Naive thymus-derived CD4-positive, alpha-beta T cell (primary cell): ENCODE measurements at regions not wholly inside any gene's neighbourhood (a gene's known extent, or its start where the extent isn't known, plus 50 kb on each side); places are given as distances from the start of the nearest gene placed in this dataset.

ENCODE experiments used
- ATAC-seq: fragments of 150-1000 bp; cut with Tn5 transposase; 2 replicates; pipeline ENCODE4 v1.10.0; 2021; ENCODE audit warnings: mild to moderate bottlenecking, moderate library complexity
- CTCF ChIA-PET: fragments of 350-600 bp; sonication (Branson Sonifier 250); formaldehyde crosslinking; loops from one replicate; lab custom pipeline; 2021; ENCODE audit warnings: antibody characterized with exemption; lab: Charles Lee
- POLR2A ChIA-PET: fragments of 350-600 bp; sonication (Branson Sonifier 250); formaldehyde crosslinking; loops from one replicate; lab custom pipeline; 2021; ENCODE audit warnings: antibody characterized with exemption, inconsistent platforms; lab: Charles Lee
- DNase-seq, 9 donors: peaks; one replicate each; pipeline versions ENCODE4 v3.0.0 to v3.0.0-alpha.2; 2020 to 2022; ENCODE audit warnings: mixed read lengths in 1 of 9
- H3K27ac ChIP-seq: one replicate; pipeline ENCODE4 v1.7.0; 2013; ENCODE audit warnings: mild to moderate bottlenecking, low read depth, low read length, moderate library complexity
- H3K27me3 ChIP-seq, 2 donors: one replicate each; pipeline ENCODE4 v1.7.0; 2013; ENCODE audit warnings: low read length in 2 of 2, mild to moderate bottlenecking in 2 of 2, moderate library complexity in 2 of 2; ENCODE audit not compliant: control insufficient read depth in 2 of 2, insufficient read depth in 2 of 2
- H3K36me3 ChIP-seq, 3 experiments: 1 replicate in 2 of 3; 2 replicates in 1 of 3; pipeline ENCODE4 v1.7.0; 2013; ENCODE audit warnings: low read length in 3 of 3, mild to moderate bottlenecking in 3 of 3, moderate library complexity in 1 of 3; ENCODE audit not compliant: insufficient read depth in 3 of 3, control insufficient read depth in 2 of 3
- H3K4me1 ChIP-seq, 2 donors: one replicate each; pipeline ENCODE4 v1.7.0; 2013; ENCODE audit warnings: low read length in 2 of 2, mild to moderate bottlenecking in 2 of 2, moderate library complexity in 1 of 2; ENCODE audit not compliant: control insufficient read depth in 2 of 2, insufficient read depth in 2 of 2
- H3K4me3 ChIP-seq: 2 replicates; pipeline ENCODE4 v1.7.0; 2013; ENCODE audit warnings: mild to moderate bottlenecking, low read length
- H3K9me3 ChIP-seq, 3 experiments: 1 replicate in 2 of 3; 2 replicates in 1 of 3; pipeline ENCODE4 v1.7.0; 2013; ENCODE audit warnings: low read length in 3 of 3; ENCODE audit not compliant: control insufficient read depth in 2 of 3
- H3K27ac Mint-ChIP-seq, 9 donors: one replicate each; pipeline ENCODE4 v1.8.0; 2020 to 2022; ENCODE audit warnings: mixed read lengths in 9 of 9, mild to moderate bottlenecking in 8 of 9, moderate library complexity in 5 of 9, inconsistent platforms in 2 of 9
- H3K27me3 Mint-ChIP-seq, 5 donors: one replicate each; pipeline ENCODE4 v1.8.0; 2021 to 2022; ENCODE audit warnings: mixed read lengths in 5 of 5, mild to moderate bottlenecking in 1 of 5
- H3K36me3 Mint-ChIP-seq, 5 donors: one replicate each; pipeline ENCODE4 v1.8.0; 2020 to 2022; ENCODE audit warnings: mixed read lengths in 5 of 5, mild to moderate bottlenecking in 3 of 5, inconsistent platforms in 1 of 5
- H3K4me1 Mint-ChIP-seq, 7 donors: one replicate each; pipeline ENCODE4 v1.8.0; 2020 to 2022; ENCODE audit warnings: mixed read lengths in 7 of 7, mild to moderate bottlenecking in 3 of 7, inconsistent platforms in 1 of 7
- H3K4me3 Mint-ChIP-seq, 10 donors: one replicate each; pipeline ENCODE4 v1.8.0; 2020 to 2022; ENCODE audit warnings: mild to moderate bottlenecking in 10 of 10, mixed read lengths in 10 of 10, moderate library complexity in 6 of 10, inconsistent platforms in 2 of 10
- H3K9me3 Mint-ChIP-seq, 11 donors: one replicate each; pipeline ENCODE4 v1.8.0; 2020 to 2022; ENCODE audit warnings: mixed read lengths in 11 of 11, mild to moderate bottlenecking in 4 of 11, inconsistent platforms in 1 of 11, moderate library complexity in 1 of 11
- intact Hi-C, 2 donors: fragments of 100-400 bp; cut with micrococcal nuclease; formaldehyde crosslinking; loops; one replicate each; pipeline ENCODE4 v1.15.1; 2023

DNA sequence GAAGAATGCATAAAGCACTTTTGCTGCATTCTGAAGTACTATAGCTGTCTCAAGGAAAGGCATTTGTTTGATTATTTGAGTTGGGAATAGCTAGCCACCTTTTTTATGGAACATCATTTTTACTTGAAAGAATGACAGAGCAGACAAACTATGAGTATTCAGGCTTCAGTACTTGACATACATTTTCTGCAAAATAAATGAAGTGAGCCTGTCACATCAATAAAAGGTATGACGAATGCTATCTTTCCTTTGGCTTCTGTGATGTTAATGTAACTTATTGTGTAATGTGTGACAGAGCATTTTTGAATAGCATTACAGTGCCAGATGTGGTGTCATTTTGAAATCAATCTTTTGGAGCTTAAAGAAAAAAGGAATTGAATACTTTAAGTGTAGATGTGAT lies 440.3 kb upstream of the ONECUT1 start:
- no peaks in the 10 kb centered on the region for H3K27me3 ChIP-seq
- no peaks in the 10 kb centered on the region for H3K36me3 Mint-ChIP-seq
- intact Hi-C loops: no loop called here
- H3K9me3 Mint-ChIP-seq: no peaks in the 10 kb centered on the region
- CTCF ChIA-PET: no interaction called here
- POLR2A ChIA-PET: no interaction called here
- DNase-seq: no peak
- no peak overlapping the region for H3K4me3 Mint-ChIP-seq
- H3K4me3 ChIP-seq: no peak overlapping the region
- H3K27ac ChIP-seq: no peak overlapping the region
- no peak for ATAC-seq
- H3K9me3 ChIP-seq: no peaks in the 10 kb centered on the region
- H3K36me3 ChIP-seq: no peaks in the 10 kb centered on the region
- H3K4me1 Mint-ChIP-seq: peaks cover 0 to 3% (median 0%) of the 10 kb centered on the region in 7 donors
- no peaks in the 10 kb centered on the region for H3K27me3 Mint-ChIP-seq
- no peak overlapping the region for H3K27ac Mint-ChIP-seq
- no peaks in the 10 kb centered on the region for H3K4me1 ChIP-seq

DNA sequence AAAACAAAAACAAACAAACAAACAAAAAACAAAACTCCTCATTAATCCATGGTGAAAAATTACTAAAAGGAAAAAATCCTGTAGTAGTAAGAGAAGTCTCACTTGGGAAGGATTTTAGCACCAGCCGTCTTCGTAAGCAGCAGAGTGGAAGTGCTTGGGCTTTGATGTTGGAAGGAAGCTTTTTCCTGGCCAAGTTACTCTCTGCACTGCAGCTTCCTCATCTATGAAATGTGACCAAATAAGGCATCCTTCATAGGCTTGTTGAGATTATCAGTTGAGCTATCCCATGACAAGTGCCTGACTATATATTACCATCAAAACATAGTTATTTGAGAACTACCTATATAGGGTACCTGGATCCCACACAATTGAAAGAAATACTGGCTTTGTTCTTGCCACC lies 436.4 kb upstream of the ONECUT1 start:
- Mint-ChIP-seq H3K4me1 (peaks cover 0 to 2% (median 0%) of the 10 kb centered on the region in 7 donors), H3K27me3 (no peaks in the 10 kb centered on the region), H3K27ac (no peak overlapping the region), H3K9me3 (peaks cover 0 to 12% (median 0%) of the 10 kb centered on the region in 11 donors), H3K36me3 (no peaks in the 10 kb centered on the region), H3K4me3 (no peak overlapping the region)
- Histone ChIP-seq H3K4me3 (no peak overlapping the region), H3K9me3 (no peaks in the 10 kb centered on the region), H3K4me1 (no peaks in the 10 kb centered on the region), H3K27me3 (no peaks in the 10 kb centered on the region), H3K27ac (no peak overlapping the region), H3K36me3 (no peaks in the 10 kb centered on the region)
- intact Hi-C loops: no loop called here
- ATAC-seq: no peak
- ChIA-PET POLR2A (no interaction called here), CTCF (no interaction called here)
- no peak for DNase-seq

DNA sequence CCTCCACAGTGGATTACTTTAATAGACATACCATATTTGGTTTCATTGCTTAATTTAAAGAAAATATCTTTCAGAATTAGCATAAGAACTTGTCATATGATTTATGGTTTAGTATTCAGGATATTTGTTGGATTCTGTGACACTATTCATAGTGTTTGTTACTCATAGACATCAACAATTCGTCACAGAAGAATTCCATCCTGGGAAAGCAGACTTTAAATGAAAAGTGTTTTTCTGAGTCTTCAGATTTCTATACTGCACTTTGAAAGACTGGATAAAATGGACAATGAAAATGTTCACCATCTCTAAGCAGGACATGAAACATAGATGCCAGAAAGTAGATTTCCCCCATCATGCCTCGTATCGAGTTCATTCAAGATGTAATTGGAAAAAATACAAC lies 435.6 kb upstream of the ONECUT1 start:
- no peaks in the 10 kb centered on the region for H3K36me3 Mint-ChIP-seq
- CTCF ChIA-PET: no interaction called here

DNA sequence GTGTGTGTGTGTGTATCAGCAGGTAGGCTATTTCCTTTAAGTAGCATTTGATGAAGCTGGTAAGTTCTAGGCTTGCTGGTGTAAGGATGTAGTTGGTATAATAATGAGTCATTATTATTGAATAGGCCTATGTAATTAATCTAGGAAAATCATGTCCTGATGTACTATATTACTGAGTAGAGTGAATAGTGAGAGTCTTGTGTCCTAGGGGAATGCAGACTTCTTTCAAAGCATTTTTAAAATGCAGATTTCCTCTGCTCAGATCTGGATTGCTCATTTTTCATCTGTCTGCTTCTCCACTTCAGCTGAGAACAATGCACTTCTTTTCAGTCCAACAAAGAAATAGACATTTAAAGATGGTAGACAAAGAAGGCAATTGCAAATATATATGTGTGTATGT lies 434.2 kb upstream of the ONECUT1 start:
- H3K9me3 ChIP-seq: no peaks in the 10 kb centered on the region
- no peak overlapping the region for H3K27ac ChIP-seq
- Mint-ChIP-seq H3K4me3 (no peak overlapping the region), H3K27me3 (no peaks in the 10 kb centered on the region), H3K9me3 (peaks cover 0 to 12% (median 0%) of the 10 kb centered on the region in 11 donors), H3K27ac (no peak overlapping the region), H3K4me1 (peaks cover 0 to 2% (median 0%) of the 10 kb centered on the region in 7 donors), H3K36me3 (no peaks in the 10 kb centered on the region)
- DNase-seq (no peak), ATAC-seq (no peak)
- ChIA-PET CTCF (no interaction called here), POLR2A (no interaction called here)
- no peaks in the 10 kb centered on the region for H3K36me3 ChIP-seq
- intact Hi-C loops: no loop called here
- no peaks in the 10 kb centered on the region for H3K4me1 ChIP-seq
- no peak overlapping the region for H3K4me3 ChIP-seq
- H3K27me3 ChIP-seq: no peaks in the 10 kb centered on the region

More for the DNA sequence above, 435.6 kb upstream of the ONECUT1 start:
- ATAC-seq (no peak), DNase-seq (no peak)
- POLR2A ChIA-PET: no interaction called here
- no peaks in the 10 kb centered on the region for H3K27me3 Mint-ChIP-seq
- no peak overlapping the region for H3K27ac Mint-ChIP-seq
- no peaks in the 10 kb centered on the region for H3K36me3 ChIP-seq
- intact Hi-C loops: no loop called here
- no peaks in the 10 kb centered on the region for H3K9me3 ChIP-seq
- peaks cover 0 to 12% (median 0%) of the 10 kb centered on the region in 11 donors for H3K9me3 Mint-ChIP-seq
- no peaks in the 10 kb centered on the region for H3K27me3 ChIP-seq
- H3K4me3 Mint-ChIP-seq: no peak overlapping the region
- H3K4me1 Mint-ChIP-seq: peaks cover 0 to 2% (median 0%) of the 10 kb centered on the region in 7 donors
- no peak overlapping the region for H3K27ac ChIP-seq
- no peaks in the 10 kb centered on the region for H3K4me1 ChIP-seq
- H3K4me3 ChIP-seq: no peak overlapping the region

DNA sequence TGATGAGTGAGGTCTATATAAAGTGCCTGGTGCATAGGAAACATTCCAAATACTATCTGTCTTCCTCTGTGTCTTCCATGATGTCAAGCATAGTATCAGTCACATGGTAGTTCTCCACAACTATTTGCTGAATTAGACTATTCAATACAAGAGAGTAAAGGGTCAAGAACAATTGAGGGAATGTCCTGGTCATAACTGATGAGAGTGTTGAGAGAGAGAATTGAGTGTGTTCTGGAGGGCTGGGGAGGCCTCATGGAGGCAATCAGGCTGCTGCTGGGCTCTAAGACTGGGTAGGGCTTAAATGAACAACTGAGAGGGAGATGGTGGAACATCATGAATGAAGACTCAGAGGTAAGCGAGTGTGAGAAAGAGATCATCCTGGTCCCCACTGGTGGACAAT lies 433.7 kb upstream of the ONECUT1 start:
- Histone ChIP-seq H3K27ac (no peak overlapping the region), H3K4me1 (no peaks in the 10 kb centered on the region), H3K4me3 (no peak overlapping the region), H3K36me3 (no peaks in the 10 kb centered on the region), H3K9me3 (no peaks in the 10 kb centered on the region), H3K27me3 (no peaks in the 10 kb centered on the region)
- intact Hi-C loops: no loop called here
- ATAC-seq (no peak), DNase-seq (no peak)
- Mint-ChIP-seq H3K4me3 (no peak overlapping the region), H3K36me3 (no peaks in the 10 kb centered on the region), H3K9me3 (peaks cover 0 to 12% (median 0%) of the 10 kb centered on the region in 11 donors), H3K4me1 (peaks cover 0 to 2% (median 0%) of the 10 kb centered on the region in 7 donors), H3K27me3 (no peaks in the 10 kb centered on the region), H3K27ac (no peak overlapping the region)
- CTCF ChIA-PET: no interaction called here
- POLR2A ChIA-PET: no interaction called here

DNA sequence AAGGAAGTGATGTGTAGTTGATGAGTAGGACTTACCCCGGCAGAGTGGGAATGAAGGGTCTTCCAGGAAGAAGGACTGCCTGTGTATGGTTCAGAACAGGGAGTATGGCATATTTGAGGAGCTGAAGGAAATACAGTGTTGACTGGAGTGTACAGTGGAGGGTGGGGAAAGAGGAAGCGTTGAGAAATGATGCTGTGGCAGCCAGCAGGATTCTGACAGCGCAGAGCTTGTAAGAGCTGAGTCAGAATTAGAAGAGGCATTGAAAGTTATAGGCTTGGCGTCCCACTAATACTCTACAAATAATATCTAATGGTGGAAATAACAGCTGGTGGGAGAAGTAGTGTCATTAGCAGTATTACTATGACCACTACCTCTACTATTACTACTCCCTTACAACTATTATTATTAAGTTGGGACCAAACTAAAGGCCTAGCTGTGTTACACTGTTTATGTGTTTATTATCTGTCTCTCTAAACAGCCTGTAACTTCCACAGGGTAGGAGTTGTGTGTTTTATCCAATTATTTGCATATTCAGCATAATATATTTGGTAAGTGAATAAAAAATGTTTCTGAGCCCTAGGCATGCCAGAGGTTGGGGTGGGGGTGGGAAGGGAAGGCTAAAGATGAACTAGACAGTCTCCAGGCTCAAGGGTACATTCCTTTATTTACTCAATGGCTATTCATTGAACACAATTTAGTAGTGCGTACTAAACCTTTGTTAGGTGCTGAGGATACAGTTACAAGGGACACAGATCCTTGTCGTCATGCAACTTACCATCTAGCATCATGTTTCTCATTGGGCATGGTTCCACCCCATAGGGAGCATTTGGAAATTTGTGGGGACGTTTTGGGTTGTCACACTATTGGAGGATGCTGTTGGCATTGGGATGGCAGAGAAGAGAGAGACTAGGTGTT lies 428.8 kb upstream of the ONECUT1 start:
- Histone ChIP-seq H3K36me3 (no peaks in the 10 kb centered on the region), H3K27me3 (no peaks in the 10 kb centered on the region), H3K4me3 (no peak overlapping the region), H3K9me3 (no peaks in the 10 kb centered on the region), H3K27ac (no peak overlapping the region), H3K4me1 (no peaks in the 10 kb centered on the region)
- intact Hi-C loops: no loop called here
- H3K4me3 Mint-ChIP-seq: no peak overlapping the region
- POLR2A ChIA-PET: no interaction called here
- H3K4me1 Mint-ChIP-seq: no peaks in the 10 kb centered on the region
- CTCF ChIA-PET: no interaction called here
- no peaks in the 10 kb centered on the region for H3K36me3 Mint-ChIP-seq
- peaks cover 0 to 21% (median 6%) of the 10 kb centered on the region in 5 donors for H3K27me3 Mint-ChIP-seq
- H3K9me3 Mint-ChIP-seq: peaks cover 0 to 11% (median 0%) of the 10 kb centered on the region in 11 donors
- H3K27ac Mint-ChIP-seq: no peak overlapping the region
- ATAC-seq (no peak), DNase-seq (no peak)

DNA sequence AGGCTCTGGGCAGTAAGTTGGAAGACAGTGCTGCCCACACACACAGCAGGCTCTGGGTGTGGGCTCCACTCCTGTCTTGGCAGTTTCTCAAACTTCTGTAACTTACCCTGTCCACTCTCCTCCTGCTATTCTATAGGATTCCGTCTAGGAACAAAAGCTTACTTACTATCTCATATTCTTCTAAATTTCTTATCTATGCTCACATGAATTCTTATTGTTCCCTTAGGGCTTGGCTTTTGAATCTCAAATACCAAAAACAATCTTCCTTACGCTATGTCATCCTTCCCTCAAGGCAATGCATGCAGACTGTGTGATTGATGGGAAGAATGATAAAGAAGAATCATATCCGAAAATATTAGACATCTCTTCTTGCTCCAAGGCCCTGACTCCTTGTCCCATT lies 425.9 kb upstream of the ONECUT1 start:
- Histone ChIP-seq H3K27me3 (no peaks in the 10 kb centered on the region), H3K27ac (no peak overlapping the region), H3K4me1 (no peaks in the 10 kb centered on the region), H3K9me3 (no peaks in the 10 kb centered on the region), H3K4me3 (no peak overlapping the region), H3K36me3 (no peaks in the 10 kb centered on the region)
- Mint-ChIP-seq H3K27me3 (peaks cover 0 to 27% (median 6%) of the 10 kb centered on the region in 5 donors), H3K27ac (no peak overlapping the region), H3K4me3 (no peak overlapping the region), H3K9me3 (peaks cover 0 to 10% (median 0%) of the 10 kb centered on the region in 11 donors), H3K4me1 (no peaks in the 10 kb centered on the region), H3K36me3 (no peaks in the 10 kb centered on the region)
- intact Hi-C loops: no loop called here
- DNase-seq (no peak), ATAC-seq (no peak)
- CTCF ChIA-PET: no interaction called here
- POLR2A ChIA-PET: no interaction called here
